Liver (tissue), 2 donors: ENCODE measurements at regions not wholly inside any gene's neighbourhood (a gene's known extent, or its start where the extent isn't known, plus 50 kb on each side); places are given as distances from the start of the nearest gene placed in this dataset.

Experiments used
- CTCF ChIP-seq: fragments of 150-350 bp; IDR thresholded peaks from 2 replicates; pipeline ENCODE4 v1.5.1; 2017; ENCODE audit warnings: improper control_type of control experiment, low read depth, low read length; ENCODE audit not compliant: missing input control
- REST ChIP-seq: IDR thresholded peaks from 2 replicates; pipeline ENCODE4 v1.6.1; 2016; ENCODE audit warnings: antibody characterized with exemption, mild to moderate bottlenecking
- donor health status: healthy.

GRCh38 chr18:76554547-76555222 is 59.6 kb upstream of the ZNF516 start:
- no peak for TF ChIP-seq CTCF
- no peak for TF ChIP-seq REST
